ENCODE measurements at regions not wholly inside any gene's neighbourhood (a gene's known extent, or its start where the extent isn't known, plus 50 kb on each side); places are given as distances from the start of the nearest gene placed in this dataset.

DNA sequence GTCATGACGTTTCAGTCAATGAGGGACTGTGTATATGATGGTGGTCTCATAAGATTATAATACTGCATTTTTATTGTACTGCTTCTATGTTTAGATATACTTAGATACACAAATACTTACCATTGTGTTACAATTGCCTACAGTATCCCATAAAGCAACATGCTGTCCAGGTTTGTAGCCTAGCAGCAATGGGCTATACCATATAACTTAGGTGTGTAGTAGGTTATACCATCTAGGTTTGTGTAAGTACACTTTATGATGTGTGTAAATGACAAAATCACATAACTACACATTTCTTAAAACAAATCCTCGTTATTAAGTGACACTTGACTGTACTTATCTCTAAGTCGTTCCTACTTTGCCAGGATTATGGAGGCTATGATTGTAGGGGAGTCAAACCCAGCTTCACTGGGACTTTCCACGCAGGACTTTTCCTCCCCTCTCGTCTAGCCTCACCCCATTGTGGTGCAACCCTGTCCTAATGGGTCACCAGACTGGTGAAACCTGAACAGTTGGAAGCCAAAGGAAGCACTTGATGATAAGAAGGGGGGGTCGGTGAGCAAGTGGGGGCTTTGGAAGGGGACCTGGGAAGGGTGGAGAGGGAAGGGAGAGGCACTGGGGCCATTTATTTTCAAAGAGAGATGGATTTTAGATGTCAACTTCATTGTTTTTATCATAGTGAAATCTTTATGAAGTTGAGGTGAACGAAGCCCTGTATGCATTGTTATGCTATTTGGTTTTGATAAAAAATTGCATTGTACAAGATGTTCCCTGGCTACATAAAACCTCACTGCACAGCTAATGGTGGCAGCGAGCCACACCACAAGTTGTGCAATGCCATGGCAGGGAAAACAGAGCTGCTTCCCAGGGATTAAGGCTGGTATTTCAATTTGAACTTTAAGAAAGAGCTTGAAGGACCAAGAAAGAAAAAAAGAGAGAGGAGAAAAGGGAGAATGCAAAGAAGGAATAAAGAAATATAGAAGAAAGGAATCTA lies 129.1 kb downstream of the EHF start:
- TF ChIP-seq, protein P1, sequence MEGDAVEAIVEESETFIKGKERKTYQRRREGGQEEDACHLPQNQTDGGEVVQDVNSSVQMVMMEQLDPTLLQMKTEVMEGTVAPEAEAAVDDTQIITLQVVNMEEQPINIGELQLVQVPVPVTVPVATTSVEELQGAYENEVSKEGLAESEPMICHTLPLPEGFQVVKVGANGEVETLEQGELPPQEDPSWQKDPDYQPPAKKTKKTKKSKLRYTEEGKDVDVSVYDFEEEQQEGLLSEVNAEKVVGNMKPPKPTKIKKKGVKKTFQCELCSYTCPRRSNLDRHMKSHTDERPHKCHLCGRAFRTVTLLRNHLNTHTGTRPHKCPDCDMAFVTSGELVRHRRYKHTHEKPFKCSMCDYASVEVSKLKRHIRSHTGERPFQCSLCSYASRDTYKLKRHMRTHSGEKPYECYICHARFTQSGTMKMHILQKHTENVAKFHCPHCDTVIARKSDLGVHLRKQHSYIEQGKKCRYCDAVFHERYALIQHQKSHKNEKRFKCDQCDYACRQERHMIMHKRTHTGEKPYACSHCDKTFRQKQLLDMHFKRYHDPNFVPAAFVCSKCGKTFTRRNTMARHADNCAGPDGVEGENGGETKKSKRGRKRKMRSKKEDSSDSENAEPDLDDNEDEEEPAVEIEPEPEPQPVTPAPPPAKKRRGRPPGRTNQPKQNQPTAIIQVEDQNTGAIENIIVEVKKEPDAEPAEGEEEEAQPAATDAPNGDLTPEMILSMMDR (IDR thresholded peaks at IDR 0.05; ENCODE audit: insufficient read depth, low read depth, low read length, missing control alignments): no peak
- DNase-seq (ENCODE audit: low read depth): no peak
- no peak overlapping the region for H3K4me3 ChIP-seq (ENCODE audit: low read depth, low read length)

DNA sequence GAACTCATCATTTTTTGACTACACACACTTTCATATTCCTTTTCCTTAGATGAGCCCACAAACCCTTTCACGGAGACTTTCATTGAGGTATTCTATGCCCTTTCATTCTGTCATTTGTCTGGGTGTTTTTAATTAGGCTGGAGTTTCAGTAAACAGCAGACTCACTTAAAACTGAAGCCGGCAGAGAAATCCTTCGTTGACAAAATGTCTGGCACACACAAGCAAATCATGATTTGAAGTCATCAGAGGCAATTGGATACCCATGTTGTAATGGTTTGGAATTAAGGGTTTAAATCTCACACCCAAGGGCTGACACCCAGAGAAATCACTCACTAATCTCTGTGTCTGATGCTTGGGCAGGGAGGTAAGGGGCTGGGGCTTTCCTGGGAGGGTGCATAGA lies 127.1 kb downstream of the EHF start:
- H3K4me3 ChIP-seq (ENCODE audit: low read depth, low read length): no peak overlapping the region
- TF ChIP-seq, protein P1 (IDR thresholded peaks at IDR 0.05; ENCODE audit: insufficient read depth, low read depth, low read length, missing control alignments): no peak
- no peak for DNase-seq (ENCODE audit: low read depth)

DNA sequence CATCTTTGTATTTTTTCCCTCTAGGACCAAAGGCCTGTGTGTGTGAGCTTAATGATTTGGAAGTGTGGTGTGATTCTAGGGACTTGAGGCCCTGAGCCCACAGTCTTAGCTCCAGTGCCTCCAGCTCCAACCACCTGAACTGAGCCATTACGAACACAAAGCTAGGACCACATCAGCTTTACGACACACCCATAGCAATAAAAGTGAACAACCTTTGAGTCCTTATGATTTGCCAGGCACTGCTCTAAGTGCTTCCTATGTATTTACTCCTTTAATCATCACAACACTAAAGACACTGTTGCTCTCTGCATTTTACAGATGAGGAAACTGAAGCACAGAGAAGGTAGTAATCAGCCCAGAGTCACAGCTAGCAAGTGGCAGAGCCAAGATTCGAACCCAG lies 126.4 kb downstream of the EHF start:
- DNase-seq (ENCODE audit: low read depth): no peak
- TF ChIP-seq, protein P1 (IDR thresholded peaks at IDR 0.05; ENCODE audit: insufficient read depth, low read depth, low read length, missing control alignments): no peak
- H3K4me3 ChIP-seq (ENCODE audit: low read depth, low read length): no peak overlapping the region

DNA sequence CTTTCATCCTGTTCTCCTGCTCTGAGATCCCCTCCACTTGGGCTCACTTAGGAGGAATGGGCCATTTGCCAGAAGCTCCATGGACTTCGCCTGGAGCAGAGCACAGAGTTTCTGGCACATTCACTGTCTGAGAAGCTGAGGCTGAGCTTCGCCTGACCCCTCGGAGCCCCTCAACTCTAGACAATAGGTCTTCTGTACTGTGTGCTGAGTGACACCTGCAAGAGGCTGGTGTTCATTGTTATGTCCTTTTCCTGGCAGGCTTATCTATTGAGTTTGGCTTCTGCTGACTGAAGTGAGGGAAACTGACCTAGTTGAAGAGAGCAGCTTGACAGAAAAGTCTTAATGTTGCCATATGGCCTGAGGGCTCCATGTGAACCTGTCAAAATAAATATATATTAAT lies 124.3 kb downstream of the EHF start:
- TF ChIP-seq, protein P1 (IDR thresholded peaks at IDR 0.05; ENCODE audit: insufficient read depth, low read depth, low read length, missing control alignments): no peak
- DNase-seq (ENCODE audit: low read depth): no peak
- no peak overlapping the region for H3K4me3 ChIP-seq (ENCODE audit: low read depth, low read length)

DNA sequence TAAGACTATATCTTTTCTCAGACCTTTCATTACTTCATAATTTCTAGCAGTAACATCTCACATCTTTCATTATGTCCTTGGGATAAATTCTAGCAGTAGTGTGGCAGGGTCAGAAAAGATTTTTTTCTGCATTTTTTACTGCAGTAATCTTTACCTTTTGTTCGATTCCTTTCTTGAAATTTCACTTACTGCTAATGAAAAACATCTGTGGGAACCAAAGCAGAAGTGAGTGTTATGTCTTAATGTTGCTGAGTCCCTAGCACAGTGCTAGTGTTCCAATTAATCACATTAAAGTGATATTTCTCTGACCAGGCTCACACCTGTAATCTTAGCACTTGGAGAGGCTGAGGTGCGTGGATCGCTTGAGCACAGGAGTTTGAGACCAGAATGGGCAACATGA lies 123.6 kb downstream of the EHF start:
- TF ChIP-seq, protein P1 (IDR thresholded peaks at IDR 0.05; ENCODE audit: insufficient read depth, low read depth, low read length, missing control alignments): no peak
- no peak overlapping the region for H3K4me3 ChIP-seq (ENCODE audit: low read depth, low read length)
- no peak for DNase-seq (ENCODE audit: low read depth)

DNA sequence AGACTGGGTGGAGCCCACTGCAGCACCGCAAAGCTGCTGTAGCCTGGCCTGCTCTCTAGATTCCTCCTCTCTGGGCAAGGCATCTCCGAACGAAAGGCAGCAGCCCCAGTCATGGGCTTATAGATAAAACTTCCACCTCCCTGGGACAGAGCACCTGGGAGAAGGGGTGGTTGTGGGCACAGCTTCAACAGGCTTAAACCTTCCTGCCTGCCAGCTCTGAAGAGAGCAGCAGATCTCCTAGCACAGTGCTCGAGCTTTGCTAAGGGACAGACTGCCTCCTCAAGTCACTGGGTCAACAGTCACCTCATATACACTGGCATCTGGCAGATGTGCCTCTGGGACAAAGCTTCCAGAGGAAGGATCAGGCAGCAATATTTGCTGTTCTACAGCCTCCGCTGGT lies 117.3 kb downstream of the EHF start:
- H3K4me3 ChIP-seq (ENCODE audit: low read depth, low read length): no peak overlapping the region
- TF ChIP-seq, protein P1 (IDR thresholded peaks at IDR 0.05; ENCODE audit: insufficient read depth, low read depth, low read length, missing control alignments): no peak
- no peak for DNase-seq (ENCODE audit: low read depth)
